ENCODE measurements at regions not wholly inside any gene's neighbourhood (a gene's known extent, or its start where the extent isn't known, plus 50 kb on each side); places are given as distances from the start of the nearest gene placed in this dataset.

GRCh38 chr4:27121830-27122229 lies 261.2 kb downstream of the STIM2 start:
- TF ChIP-seq ZNF384 (IDR thresholded peaks at IDR 0.05), result no peak
- TF ChIP-seq SP1 (IDR thresholded peaks at IDR 0.05), result no peak
- TF ChIP-seq NFRKB (IDR thresholded peaks at IDR 0.05), result no peak
- TF ChIP-seq TARDBP (IDR thresholded peaks at IDR 0.05), result no peak
- TF ChIP-seq CTBP1 (IDR thresholded peaks at IDR 0.05; ENCODE audit: borderline replicate concordance), result no peak
- no peak for TF ChIP-seq SUZ12 (IDR thresholded peaks at IDR 0.05)
- TF ChIP-seq HDGF (IDR thresholded peaks at IDR 0.05; ENCODE audit: borderline replicate concordance), result no peak

Data from HEK293T (cell line).